MCF 10A (cell line): ENCODE measurements at regions not wholly inside any gene's neighbourhood (a gene's known extent, or its start where the extent isn't known, plus 50 kb on each side); places are given as distances from the start of the nearest gene placed in this dataset.
"Not testable (repeated sequence)": the region's sequence is repeated elsewhere in the genome, so short reads cannot be mapped to it uniquely, and the experiment has no call there.

ENCODE experiments used
- BruUV-seq: library from RNA; stranded (reverse); fragments of 400-500 nt; replicated peaks from 2 replicates; lab custom pipeline; 2021; lab: Mats Ljungman, UMichigan
- CTCF ChIA-PET: fragments of 300-600 bp; sonication (Branson Sonifier 250); formaldehyde crosslinking; extraction: SDS; loops from one replicate; lab custom pipeline; 2021; ENCODE audit warnings: antibody characterized with exemption, inconsistent platforms; lab: Yijun Ruan, JAX
- POLR2A ChIA-PET: fragments of 300-600, 350-650 bp; sonication (Branson Sonifier 250); formaldehyde crosslinking; extraction: SDS; loops from one replicate; lab custom pipeline; 2020; ENCODE audit warnings: antibody characterized with exemption, inconsistent platforms; lab: Yijun Ruan, JAX
- DNase-seq: peaks from one replicate; pipeline ENCODE4 v3.0.0-alpha.2; 2018; ENCODE audit not compliant: unreplicated experiment
- H3K27ac Mint-ChIP-seq: one replicate; pipeline ENCODE4 v1.8.0; 2022; ENCODE audit warnings: mild to moderate bottlenecking, low read depth, mixed read lengths; ENCODE audit not compliant: unreplicated experiment
- H3K27me3 Mint-ChIP-seq: one replicate; pipeline ENCODE4 v1.8.0; 2022; ENCODE audit warnings: mixed read lengths; ENCODE audit not compliant: insufficient read depth, unreplicated experiment
- H3K36me3 Mint-ChIP-seq: one replicate; pipeline ENCODE4 v1.8.0; 2022; ENCODE audit warnings: mild to moderate bottlenecking, moderate library complexity, mixed read lengths; ENCODE audit not compliant: insufficient read depth, unreplicated experiment
- H3K4me1 Mint-ChIP-seq: one replicate; pipeline ENCODE4 v1.8.0; 2022; ENCODE audit warnings: mixed read lengths; ENCODE audit not compliant: insufficient read depth, unreplicated experiment
- H3K4me3 Mint-ChIP-seq: one replicate; pipeline ENCODE4 v1.8.0; 2022; ENCODE audit warnings: mild to moderate bottlenecking, moderate library complexity, mixed read lengths; ENCODE audit not compliant: unreplicated experiment
- H3K9me3 Mint-ChIP-seq: one replicate; pipeline ENCODE4 v1.8.0; 2022; ENCODE audit warnings: mixed read lengths; ENCODE audit not compliant: unreplicated experiment
- intact Hi-C: fragments of 100-400 bp; cut with micrococcal nuclease; formaldehyde crosslinking; loops from 2 replicates; pipeline ENCODE4 v1.14.1; 2022
- TF ChIP-seq, protein P1 (sequence below): fragments of 200-600 bp; IDR thresholded peaks from one replicate; pipeline ENCODE4 v1.8.0; 2022; ENCODE audit warnings: antibody characterized with exemption, mild to moderate bottlenecking; ENCODE audit not compliant: unreplicated experiment

DNA sequence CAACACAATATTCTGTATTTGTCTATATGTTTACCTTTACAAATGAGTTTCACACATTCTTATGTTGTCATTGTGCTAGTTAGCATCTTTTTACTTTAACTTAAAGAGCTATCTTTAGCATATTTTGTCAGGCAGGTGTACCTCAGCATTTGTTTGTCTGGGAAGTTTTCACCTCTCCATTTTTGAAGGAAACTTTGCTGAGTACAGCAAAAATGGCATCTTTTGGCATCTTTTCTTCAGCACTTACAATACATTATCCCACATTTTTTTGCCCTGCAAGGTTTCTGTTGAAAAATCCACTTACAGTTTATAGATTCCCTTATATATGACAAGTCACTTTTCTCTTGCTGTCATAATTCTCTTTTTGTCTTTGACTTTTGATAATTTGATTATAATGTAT, 171.3 kb upstream of the XIRP2 start:
- DNase-seq, result no peak
- POLR2A ChIA-PET, result no interaction called here
- Mint-ChIP-seq H3K4me3 (no peak overlapping the region), H3K9me3 (peaks cover 5% of the 10 kb centered on the region), H3K27me3 (no peaks in the 10 kb centered on the region), H3K4me1 (no peaks in the 10 kb centered on the region), H3K36me3 (no peaks in the 10 kb centered on the region), H3K27ac (no peak overlapping the region)
- CTCF ChIA-PET, result no interaction called here
- BruUV-seq, result no TSS peak
- intact Hi-C loops, result no loop called here
- TF ChIP-seq, protein P1, sequence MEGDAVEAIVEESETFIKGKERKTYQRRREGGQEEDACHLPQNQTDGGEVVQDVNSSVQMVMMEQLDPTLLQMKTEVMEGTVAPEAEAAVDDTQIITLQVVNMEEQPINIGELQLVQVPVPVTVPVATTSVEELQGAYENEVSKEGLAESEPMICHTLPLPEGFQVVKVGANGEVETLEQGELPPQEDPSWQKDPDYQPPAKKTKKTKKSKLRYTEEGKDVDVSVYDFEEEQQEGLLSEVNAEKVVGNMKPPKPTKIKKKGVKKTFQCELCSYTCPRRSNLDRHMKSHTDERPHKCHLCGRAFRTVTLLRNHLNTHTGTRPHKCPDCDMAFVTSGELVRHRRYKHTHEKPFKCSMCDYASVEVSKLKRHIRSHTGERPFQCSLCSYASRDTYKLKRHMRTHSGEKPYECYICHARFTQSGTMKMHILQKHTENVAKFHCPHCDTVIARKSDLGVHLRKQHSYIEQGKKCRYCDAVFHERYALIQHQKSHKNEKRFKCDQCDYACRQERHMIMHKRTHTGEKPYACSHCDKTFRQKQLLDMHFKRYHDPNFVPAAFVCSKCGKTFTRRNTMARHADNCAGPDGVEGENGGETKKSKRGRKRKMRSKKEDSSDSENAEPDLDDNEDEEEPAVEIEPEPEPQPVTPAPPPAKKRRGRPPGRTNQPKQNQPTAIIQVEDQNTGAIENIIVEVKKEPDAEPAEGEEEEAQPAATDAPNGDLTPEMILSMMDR, result no peak

DNA sequence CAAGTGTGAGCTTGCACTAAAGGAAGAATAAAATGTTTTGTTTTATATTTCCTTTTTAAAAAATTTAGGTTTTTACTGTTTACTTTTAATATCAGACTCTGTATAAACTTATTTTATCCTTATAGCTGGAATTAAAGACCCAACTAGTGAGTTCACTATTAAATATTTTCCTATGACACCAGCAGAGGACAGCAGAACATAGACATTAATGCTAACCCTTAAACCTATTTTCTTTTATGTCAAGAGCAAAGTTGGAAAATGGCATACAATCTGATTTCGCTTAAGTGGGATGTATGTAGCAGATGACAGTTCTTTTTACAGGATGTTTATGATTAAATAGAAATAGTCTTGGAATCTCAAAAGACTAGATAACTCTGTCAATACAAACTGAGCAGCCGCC, 188.2 kb upstream of the XIRP2 start:
- DNase-seq, result peak; percentile 3
- POLR2A ChIA-PET, result interaction anchor here (0.9 kb wide), 1 partner anchor 1419 kb away, joined by 3 read pairs; no protein-coding TSS in a partner anchor
- intact Hi-C loops, result no loop called here

DNA sequence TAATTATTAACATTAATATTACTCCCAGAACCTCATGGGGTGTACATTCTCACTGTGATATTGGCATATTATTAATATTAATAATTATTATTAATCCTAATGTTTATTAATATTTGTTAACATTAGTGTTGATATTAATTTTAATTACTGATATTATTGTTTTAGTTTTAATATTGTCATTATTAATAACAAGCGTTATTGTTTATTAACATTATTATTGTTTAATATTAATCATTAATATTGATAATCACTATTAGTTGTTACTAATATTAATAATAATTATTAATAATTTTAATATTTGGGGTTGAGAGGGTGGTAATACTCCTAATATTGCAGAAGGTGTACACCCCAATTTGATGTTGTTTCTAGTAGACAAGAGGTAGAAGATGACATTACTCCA, 193.1 kb upstream of the XIRP2 start:
- Mint-ChIP-seq H3K27me3 (no peaks in the 10 kb centered on the region), H3K9me3 (peaks cover 9% of the 10 kb centered on the region), H3K27ac (no peak overlapping the region), H3K36me3 (no peaks in the 10 kb centered on the region), H3K4me1 (no peaks in the 10 kb centered on the region), H3K4me3 (no peak overlapping the region)
- intact Hi-C loops, result no loop called here
- DNase-seq, result no peak
- no TSS peak for BruUV-seq
- POLR2A ChIA-PET, result no interaction called here
- CTCF ChIA-PET, result no interaction called here
- TF ChIP-seq, protein P1, result no peak

More for the DNA sequence above, 188.2 kb upstream of the XIRP2 start:
- Mint-ChIP-seq H3K4me1 (no peaks in the 10 kb centered on the region), H3K27me3 (no peaks in the 10 kb centered on the region), H3K9me3 (no peaks in the 10 kb centered on the region), H3K27ac (no peak overlapping the region), H3K4me3 (no peak overlapping the region), H3K36me3 (no peaks in the 10 kb centered on the region)
- BruUV-seq, result no TSS peak
- TF ChIP-seq, protein P1, result no peak
- CTCF ChIA-PET, result interaction anchor here (0.8 to 1.1 kb wide), 2 partner anchors 511 to 1418 kb away, joined by 3 read pairs; no protein-coding TSS in a partner anchor

DNA sequence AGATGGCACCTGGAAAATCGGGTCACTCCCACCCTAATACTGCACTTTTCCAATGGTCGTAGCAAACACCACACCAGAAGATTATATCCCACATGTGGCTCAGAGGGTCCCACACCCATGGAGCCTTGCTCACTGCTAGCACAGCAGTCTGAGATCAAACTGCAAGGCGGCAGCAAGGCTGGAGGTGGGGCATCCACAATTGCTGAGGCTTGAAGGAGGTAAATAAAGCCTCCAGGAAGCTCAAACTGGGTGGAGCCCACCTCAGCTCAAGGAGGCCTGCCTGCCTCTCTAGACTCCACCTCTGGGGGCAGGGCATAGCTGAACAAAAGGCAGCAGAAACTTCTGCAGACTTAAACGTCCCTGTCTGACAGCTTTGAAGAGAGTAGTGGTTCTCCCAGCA, 192.0 kb upstream of the SCN7A start:
- H3K36me3 Mint-ChIP-seq, POLR2A ChIA-PET, CTCF ChIA-PET, BruUV-seq, H3K27me3 Mint-ChIP-seq, H3K9me3 Mint-ChIP-seq, H3K4me1 Mint-ChIP-seq, H3K27ac Mint-ChIP-seq, DNase-seq, H3K4me3 Mint-ChIP-seq, intact Hi-C loops: not testable (repeated sequence)

DNA sequence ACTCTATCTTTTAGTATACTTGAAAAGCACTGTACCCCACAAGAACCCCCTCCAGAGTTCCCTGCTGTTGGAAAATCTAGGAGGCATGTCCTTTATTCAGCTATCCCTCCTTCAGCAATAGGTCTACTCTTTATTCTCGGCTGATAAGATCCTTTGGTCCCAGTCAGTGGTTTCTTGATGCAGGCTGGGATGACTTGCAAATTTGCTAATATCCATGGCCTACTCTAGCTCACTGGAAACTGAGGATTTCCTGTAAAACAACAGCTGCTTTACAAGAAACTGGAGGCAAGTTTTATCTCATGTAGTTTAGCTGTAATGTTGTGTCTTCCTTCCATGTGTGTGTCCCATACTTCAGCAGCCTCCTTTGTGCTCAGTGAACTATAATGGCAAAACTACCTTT, 183.9 kb upstream of the SCN7A start:
- H3K9me3 Mint-ChIP-seq, result no peaks in the 10 kb centered on the region
- no peaks in the 10 kb centered on the region for H3K4me1 Mint-ChIP-seq
- no peaks in the 10 kb centered on the region for H3K27me3 Mint-ChIP-seq
- no peak for DNase-seq
- H3K27ac Mint-ChIP-seq, result no peak overlapping the region
- POLR2A ChIA-PET, result no interaction called here
- no peak overlapping the region for H3K4me3 Mint-ChIP-seq
- intact Hi-C loops, result no loop called here
- CTCF ChIA-PET, result no interaction called here
- TF ChIP-seq, protein P1, result no peak
- no peaks in the 10 kb centered on the region for H3K36me3 Mint-ChIP-seq
- no TSS peak for BruUV-seq
